Neuronal stem cell (in vitro differentiated cells): ENCODE measurements at regions not wholly inside any gene's neighbourhood (a gene's known extent, or its start where the extent isn't known, plus 50 kb on each side); places are given as distances from the start of the nearest gene placed in this dataset.

Source experiments
- DNase-seq: peaks from one replicate; pipeline ENCODE4 v3.0.0-alpha.2; 2013; ENCODE audit warnings: low spot score
- H2AFZ ChIP-seq: one replicate; pipeline ENCODE4 v1.6.1; 2013; ENCODE audit warnings: mild to moderate bottlenecking, low read length, inconsistent platforms
- H2AK5ac ChIP-seq: 2 replicates; pipeline ENCODE4 v1.6.1; 2013; ENCODE audit warnings: low read depth, mild to moderate bottlenecking, inconsistent platforms, low read length, moderate library complexity, mixed read lengths
- H2BK120ac ChIP-seq: 2 replicates; pipeline ENCODE4 v1.6.1; 2013; ENCODE audit warnings: low read depth, mild to moderate bottlenecking, inconsistent platforms, low read length, moderate library complexity, mixed read lengths
- H2BK12ac ChIP-seq: one replicate; pipeline ENCODE4 v1.6.1; 2013; ENCODE audit warnings: low read length, inconsistent platforms
- H2BK15ac ChIP-seq: 2 replicates; pipeline ENCODE4 v1.6.1; 2013; ENCODE audit warnings: mild to moderate bottlenecking, low read length, inconsistent platforms, mixed read lengths
- H2BK5ac ChIP-seq: one replicate; pipeline ENCODE4 v1.6.1; 2013; ENCODE audit warnings: inconsistent platforms, mild to moderate bottlenecking, low read length, moderate library complexity
- H3K14ac ChIP-seq: one replicate; pipeline ENCODE4 v1.6.1; 2013; ENCODE audit warnings: low read length, inconsistent platforms
- H3K18ac ChIP-seq: 2 replicates; pipeline ENCODE4 v1.6.1; 2013; ENCODE audit warnings: low read length, inconsistent platforms
- H3K23ac ChIP-seq: 2 replicates; pipeline ENCODE4 v1.6.1; 2013; ENCODE audit warnings: low read depth, mild to moderate bottlenecking, mixed read lengths, low read length, inconsistent platforms; ENCODE audit not compliant: poor library complexity
- H3K27ac ChIP-seq: replicated peaks from 3 replicates; pipeline ENCODE4 v1.5.1; 2013; ENCODE audit warnings: low read length, inconsistent platforms
- H3K27me3 ChIP-seq, 3 experiments: 2 replicates each; pipeline ENCODE4 v1.6.1; 2013; ENCODE audit warnings: low read length in 3 of 3, mild to moderate bottlenecking in 2 of 3, inconsistent platforms in 1 of 3, low read depth in 1 of 3, mixed read lengths in 1 of 3, moderate library complexity in 1 of 3; ENCODE audit not compliant: control insufficient read depth in 3 of 3, insufficient read depth in 3 of 3
- H3K36me3 ChIP-seq, 2 donors: replicated peaks in 1 of 2; 2 replicates each; pipeline ENCODE4 v1.6.1; 2013; ENCODE audit warnings: low read length in 2 of 2; ENCODE audit not compliant: control insufficient read depth in 2 of 2, insufficient read depth in 2 of 2
- H3K4ac ChIP-seq: 2 replicates; pipeline ENCODE4 v1.6.1; 2013; ENCODE audit warnings: inconsistent platforms, mild to moderate bottlenecking, low read length, moderate library complexity
- H3K4me1 ChIP-seq, 2 donors: 1 replicate in 1 of 2; 2 replicates in 1 of 2; pipeline ENCODE4 v1.6.1; 2013; ENCODE audit warnings: low read length in 2 of 2, low read depth in 1 of 2; ENCODE audit not compliant: control insufficient read depth in 2 of 2, insufficient read depth in 1 of 2
- H3K4me2 ChIP-seq: one replicate; pipeline ENCODE4 v1.6.1; 2013; ENCODE audit warnings: mild to moderate bottlenecking, low read length, inconsistent platforms; ENCODE audit not compliant: insufficient read depth, poor library complexity, severe bottlenecking
- H3K4me3 ChIP-seq, 2 donors: 2 replicates each; pipeline ENCODE4 v1.5.1; 2013; ENCODE audit warnings: low read length in 2 of 2, mild to moderate bottlenecking in 2 of 2, inconsistent platforms in 1 of 2, moderate library complexity in 1 of 2
- H3K79me1 ChIP-seq: one replicate; pipeline ENCODE4 v1.6.1; 2013; ENCODE audit warnings: low read depth, mild to moderate bottlenecking, inconsistent platforms, low read length, moderate library complexity
- H3K9ac ChIP-seq: one replicate; pipeline ENCODE4 v1.6.1; 2013; ENCODE audit warnings: mild to moderate bottlenecking, low read depth, low read length, inconsistent platforms; ENCODE audit not compliant: poor library complexity
- H3K9me3 ChIP-seq, 2 donors: replicated peaks in 1 of 2; 2 replicates each; pipeline versions ENCODE3 to v1.6.1; 2013; ENCODE audit warnings: low read length in 2 of 2, mild to moderate bottlenecking in 2 of 2, inconsistent platforms in 1 of 2, low read depth in 1 of 2, mixed read lengths in 1 of 2, moderate library complexity in 1 of 2; ENCODE audit not compliant: control insufficient read depth in 2 of 2, insufficient read depth in 1 of 2
- H4K8ac ChIP-seq: one replicate; pipeline ENCODE4 v1.6.1; 2013; ENCODE audit warnings: low read depth, mild to moderate bottlenecking, inconsistent platforms, low read length, moderate library complexity
- H4K91ac ChIP-seq: one replicate; pipeline ENCODE4 v1.6.1; 2013; ENCODE audit warnings: low read length, low read depth, mild to moderate bottlenecking, inconsistent platforms; ENCODE audit not compliant: poor library complexity
- WGBS, 2 donors: extraction: QIAGEN DNeasy Blood & Tissue Kit; methylation state at CpG; one replicate each; pipeline ENCODE4 v1.1.7; 2013; ENCODE audit warnings: missing lambda C conversion rate in 2 of 2, mixed read lengths in 1 of 2; ENCODE audit not compliant: insufficient read length in 2 of 2, insufficient replicate concordance in 1 of 2; ENCODE audit errors: extremely low coverage in 2 of 2; 5-methylcytosine and 5-hydroxymethylcytosine counted together

- no peak overlapping the region for H4K91ac ChIP-seq
- H3K23ac ChIP-seq = no peak overlapping the region
- H3K4ac ChIP-seq = no peak overlapping the region
- DNase-seq = no peak
- no peak overlapping the region for H3K18ac ChIP-seq
- no peaks in the 10 kb centered on the region for H3K27me3 ChIP-seq
- WGBS, 2 donors = no CpG with 5 or more reads among the region's 1 CpG
- no peak overlapping the region for H3K27ac ChIP-seq
- H3K36me3 ChIP-seq = no peaks in the 10 kb centered on the region
- no peak overlapping the region for H2BK5ac ChIP-seq
- no peak overlapping the region for H3K14ac ChIP-seq
- no peak overlapping the region for H2BK15ac ChIP-seq
- H2AFZ ChIP-seq = no peak overlapping the region
- H3K9ac ChIP-seq = no peak overlapping the region
- no peak overlapping the region for H4K8ac ChIP-seq
- no peak overlapping the region for H3K4me2 ChIP-seq
- no peak overlapping the region for H3K4me3 ChIP-seq
- H3K79me1 ChIP-seq = no peaks in the 10 kb centered on the region
- peaks cover 0 to 3% of the 10 kb centered on the region in 2 donors for H3K9me3 ChIP-seq
- no peak overlapping the region for H2BK120ac ChIP-seq
- H2BK12ac ChIP-seq = no peak overlapping the region
- no peak overlapping the region for H2AK5ac ChIP-seq
- peaks cover 7 to 8% of the 10 kb centered on the region in 2 donors for H3K4me1 ChIP-seq
Measured at GRCh38 chr20:53891306-53891894, 179.0 kb downstream of the BCAS1 start.

DNA sequence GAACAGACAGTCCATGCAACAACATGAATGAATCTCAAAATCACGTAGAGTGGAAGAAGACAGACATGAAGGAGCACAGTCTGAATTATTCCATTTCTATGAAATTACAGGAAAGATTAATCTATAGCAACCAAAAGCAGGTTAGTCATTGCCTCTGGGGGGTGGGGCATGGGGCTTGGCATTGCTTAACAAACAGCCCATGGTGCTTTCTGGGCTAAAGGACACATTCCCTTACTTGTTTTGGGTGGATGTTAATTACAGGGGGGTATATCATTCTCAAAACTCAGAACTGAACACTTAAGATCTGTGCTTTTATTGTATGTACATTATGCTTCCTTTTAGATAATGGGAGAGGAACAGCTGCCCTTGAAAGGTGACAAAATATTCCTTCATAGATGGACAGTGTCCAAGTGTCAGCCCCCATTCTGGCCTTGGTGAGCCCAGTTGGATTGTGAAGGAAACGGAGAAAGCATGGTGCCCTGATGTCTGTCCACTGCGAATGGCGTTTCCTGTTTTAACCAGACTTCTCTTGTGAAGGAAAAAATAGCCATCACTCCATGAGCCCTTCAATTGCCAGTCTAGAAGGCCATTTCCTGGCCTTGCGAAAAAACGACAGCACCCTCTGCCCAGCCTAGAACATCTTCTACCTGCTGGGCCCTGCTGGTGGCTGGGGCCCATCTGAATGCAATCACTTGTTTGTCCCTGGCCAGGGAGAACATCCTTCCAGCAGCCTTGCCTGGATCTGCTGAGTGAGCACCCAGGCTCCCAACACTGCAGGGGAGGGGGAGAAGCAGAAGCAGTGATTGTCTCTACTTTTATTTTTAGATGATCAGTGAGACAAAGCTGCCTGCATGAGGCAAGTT is 179.7 kb downstream of the BCAS1 start:
- Histone ChIP-seq H3K9ac (no peak overlapping the region), H3K18ac (no peak overlapping the region), H4K91ac (no peak overlapping the region), H3K4me1 (peaks cover 7 to 8% of the 10 kb centered on the region in 2 donors), H3K79me1 (no peaks in the 10 kb centered on the region), H3K23ac (no peak overlapping the region), H3K4me2 (no peak overlapping the region), H3K4ac (no peak overlapping the region), H2BK5ac (no peak overlapping the region), H3K27ac (no peak overlapping the region), H2BK15ac (no peak overlapping the region), H2AFZ (no peak overlapping the region), H3K36me3 (no peaks in the 10 kb centered on the region), H3K4me3 (no peak overlapping the region), H2BK12ac (no peak overlapping the region), H2AK5ac (peak overlapping the region; percentile 38), H3K9me3 (peaks cover 0 to 3% of the 10 kb centered on the region in 2 donors), H4K8ac (no peak overlapping the region), H3K27me3 (no peaks in the 10 kb centered on the region), H3K14ac (no peak overlapping the region), H2BK120ac (no peak overlapping the region)
- no peak for DNase-seq
- no CpG with 5 or more reads among the region's 6 CpGs for WGBS, 2 donors

DNA sequence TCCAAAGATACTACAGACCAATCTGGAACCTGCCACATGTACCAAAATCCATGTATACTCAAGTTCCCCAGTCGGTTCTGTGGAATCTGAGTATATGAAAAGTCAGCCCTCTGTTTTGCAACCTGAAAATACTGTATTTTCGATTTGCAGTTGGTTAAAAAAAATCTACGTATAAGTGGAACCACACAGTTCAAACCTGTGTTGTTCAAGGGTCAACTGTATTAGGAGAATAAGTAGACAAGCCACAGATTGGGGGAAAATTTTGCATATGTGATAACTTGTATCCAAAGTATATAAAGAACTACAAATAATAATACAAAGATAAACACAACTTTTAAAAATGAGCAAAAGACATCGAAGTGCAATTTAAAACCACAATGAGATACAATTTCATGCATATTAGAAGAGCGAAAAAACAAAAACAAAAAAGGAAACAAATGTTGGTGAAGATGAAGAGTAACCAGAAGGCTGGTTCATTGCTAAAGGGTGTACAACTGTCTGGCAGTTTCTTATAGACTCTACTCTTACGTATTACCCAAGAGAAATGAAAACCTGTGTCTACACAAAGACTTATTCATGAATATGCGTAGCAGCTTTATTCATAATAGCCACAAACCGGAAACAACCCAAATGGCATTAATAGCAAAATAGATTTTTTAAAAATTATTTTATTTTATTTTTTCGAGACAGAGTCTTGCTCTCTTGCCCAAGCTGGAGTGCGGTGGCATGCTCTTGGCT is 180.8 kb downstream of the BCAS1 start:
- Histone ChIP-seq H3K4ac (no peak overlapping the region), H2BK120ac (no peak overlapping the region), H3K23ac (no peak overlapping the region), H2BK5ac (no peak overlapping the region), H3K27ac (no peak overlapping the region), H4K8ac (no peak overlapping the region), H2AK5ac (no peak overlapping the region), H3K27me3 (no peaks in the 10 kb centered on the region), H3K9ac (no peak overlapping the region), H3K9me3 (peaks cover 0 to 3% of the 10 kb centered on the region in 2 donors), H3K4me1 (peaks cover 7 to 8% of the 10 kb centered on the region in 2 donors), H2AFZ (no peak overlapping the region), H3K79me1 (no peaks in the 10 kb centered on the region), H2BK15ac (no peak overlapping the region), H2BK12ac (no peak overlapping the region), H3K4me3 (no peak overlapping the region), H3K14ac (no peak overlapping the region), H3K18ac (no peak overlapping the region), H3K36me3 (no peaks in the 10 kb centered on the region), H3K4me2 (no peak overlapping the region), H4K91ac (no peak overlapping the region)
- no CpG with 5 or more reads among the region's 10 CpGs for WGBS, 2 donors
- DNase-seq = no peak

DNA sequence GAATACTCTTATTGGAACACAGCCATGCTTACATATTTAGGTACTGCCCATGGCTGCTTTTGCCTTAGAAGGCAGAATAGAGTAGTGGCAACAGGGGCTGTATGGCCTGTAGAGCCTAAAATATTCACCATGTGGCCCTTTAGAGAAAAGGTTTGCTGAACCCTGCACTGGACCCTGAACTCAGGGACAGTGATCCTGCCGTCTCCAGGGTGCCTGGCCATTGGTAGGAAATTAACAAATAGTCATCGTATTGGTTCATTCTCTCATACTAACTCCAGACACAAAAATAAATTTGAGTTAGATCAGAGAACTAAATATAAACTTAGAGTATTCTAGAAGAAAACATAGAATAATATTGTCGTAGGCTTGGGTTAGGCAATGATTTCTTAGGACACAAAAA is 181.4 kb downstream of the BCAS1 start:
- H3K18ac ChIP-seq = no peak overlapping the region
- no peak overlapping the region for H3K4me3 ChIP-seq
- no peak overlapping the region for H3K14ac ChIP-seq
- no peaks in the 10 kb centered on the region for H3K79me1 ChIP-seq
- no peak overlapping the region for H2BK5ac ChIP-seq
- no peak overlapping the region for H2BK12ac ChIP-seq
- H2AK5ac ChIP-seq = no peak overlapping the region
- H3K23ac ChIP-seq = no peak overlapping the region
- no peak overlapping the region for H3K4me2 ChIP-seq
- no peak overlapping the region for H3K4ac ChIP-seq
- no CpG with 5 or more reads among the region's 3 CpGs for WGBS, 2 donors
- H3K27me3 ChIP-seq = no peaks in the 10 kb centered on the region
- DNase-seq = no peak
- H3K27ac ChIP-seq = no peak overlapping the region
- H2AFZ ChIP-seq = no peak overlapping the region
- no peaks in the 10 kb centered on the region for H3K36me3 ChIP-seq
- peaks cover 0 to 3% of the 10 kb centered on the region in 2 donors for H3K9me3 ChIP-seq
- H2BK15ac ChIP-seq = no peak overlapping the region
- no peak overlapping the region for H3K9ac ChIP-seq
- H3K4me1 ChIP-seq = peaks cover 6 to 8% of the 10 kb centered on the region in 2 donors
- H2BK120ac ChIP-seq = no peak overlapping the region
- H4K8ac ChIP-seq = no peak overlapping the region
- H4K91ac ChIP-seq = no peak overlapping the region
